LNCAP (cell line): ENCODE measurements at regions not wholly inside any gene's neighbourhood (a gene's known extent, or its start where the extent isn't known, plus 50 kb on each side); places are given as distances from the start of the nearest gene placed in this dataset.

Experiments used
- TF ChIP-seq, protein P1 (sequence below): fragments of 450-650 bp; IDR thresholded peaks from 2 replicates; pipeline ENCODE4 v1.5.1; 2017; ENCODE audit warnings: mild to moderate bottlenecking

DNA sequence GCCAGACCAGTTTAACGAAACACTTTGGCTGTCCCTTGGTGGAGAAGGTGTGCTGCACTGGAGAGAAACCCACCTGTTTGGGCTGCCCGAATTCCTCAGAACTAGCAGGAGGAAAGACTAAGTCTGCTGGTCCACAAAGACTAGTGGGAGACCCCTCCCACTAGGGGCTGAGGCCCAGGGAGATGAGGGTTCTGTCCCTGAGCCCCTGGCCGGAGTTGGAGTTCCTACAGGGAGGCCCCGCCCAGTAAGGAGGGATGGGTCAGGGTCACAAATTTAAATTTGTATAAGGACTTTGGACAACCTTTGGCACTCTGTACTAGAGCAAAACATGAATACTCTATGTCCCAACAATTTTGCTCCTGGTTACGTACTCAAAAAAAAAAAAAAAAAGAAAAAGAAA, 200.8 kb upstream of the C11orf87 start:
- TF ChIP-seq, protein P1, sequence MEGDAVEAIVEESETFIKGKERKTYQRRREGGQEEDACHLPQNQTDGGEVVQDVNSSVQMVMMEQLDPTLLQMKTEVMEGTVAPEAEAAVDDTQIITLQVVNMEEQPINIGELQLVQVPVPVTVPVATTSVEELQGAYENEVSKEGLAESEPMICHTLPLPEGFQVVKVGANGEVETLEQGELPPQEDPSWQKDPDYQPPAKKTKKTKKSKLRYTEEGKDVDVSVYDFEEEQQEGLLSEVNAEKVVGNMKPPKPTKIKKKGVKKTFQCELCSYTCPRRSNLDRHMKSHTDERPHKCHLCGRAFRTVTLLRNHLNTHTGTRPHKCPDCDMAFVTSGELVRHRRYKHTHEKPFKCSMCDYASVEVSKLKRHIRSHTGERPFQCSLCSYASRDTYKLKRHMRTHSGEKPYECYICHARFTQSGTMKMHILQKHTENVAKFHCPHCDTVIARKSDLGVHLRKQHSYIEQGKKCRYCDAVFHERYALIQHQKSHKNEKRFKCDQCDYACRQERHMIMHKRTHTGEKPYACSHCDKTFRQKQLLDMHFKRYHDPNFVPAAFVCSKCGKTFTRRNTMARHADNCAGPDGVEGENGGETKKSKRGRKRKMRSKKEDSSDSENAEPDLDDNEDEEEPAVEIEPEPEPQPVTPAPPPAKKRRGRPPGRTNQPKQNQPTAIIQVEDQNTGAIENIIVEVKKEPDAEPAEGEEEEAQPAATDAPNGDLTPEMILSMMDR = no peak

DNA sequence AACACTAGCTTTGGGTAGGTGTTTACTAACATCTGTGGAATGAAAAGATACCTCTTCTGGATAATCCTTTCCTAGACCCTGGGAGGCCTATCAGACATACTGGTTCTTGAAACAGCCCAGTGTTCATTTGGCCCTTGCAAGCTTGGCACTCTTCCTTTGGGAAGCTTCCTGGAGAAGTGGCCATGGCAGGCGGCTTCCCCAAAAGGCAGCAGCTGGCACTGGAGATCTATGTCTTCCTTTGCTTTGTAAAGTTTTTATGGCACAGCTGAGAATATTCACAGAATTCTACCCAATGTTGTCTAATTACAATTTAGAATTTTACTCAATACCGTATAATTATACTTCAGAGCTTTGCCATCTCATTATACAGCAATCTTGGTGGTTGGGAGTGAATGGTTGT, 199.2 kb upstream of the C11orf87 start:
- TF ChIP-seq, protein P1 = no peak

DNA sequence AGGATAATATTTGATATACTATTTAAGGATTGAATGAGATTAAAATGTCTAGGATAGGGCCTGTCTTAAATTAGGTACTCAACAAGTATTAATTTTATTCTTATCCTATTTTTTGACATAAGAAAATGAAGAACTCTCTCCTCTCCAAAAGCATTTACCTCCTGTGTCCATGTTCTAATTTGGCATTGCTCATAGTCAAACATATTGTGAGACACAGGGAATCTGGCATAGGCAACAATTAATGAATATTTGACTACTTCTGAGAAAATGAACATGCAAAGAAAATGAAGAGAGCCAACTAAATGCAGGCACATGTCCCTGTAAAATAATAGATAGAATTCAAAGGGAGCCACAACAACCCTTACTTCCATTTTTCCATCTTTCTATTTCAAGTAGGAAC, 198.5 kb upstream of the C11orf87 start:
- TF ChIP-seq, protein P1 = no peak

DNA sequence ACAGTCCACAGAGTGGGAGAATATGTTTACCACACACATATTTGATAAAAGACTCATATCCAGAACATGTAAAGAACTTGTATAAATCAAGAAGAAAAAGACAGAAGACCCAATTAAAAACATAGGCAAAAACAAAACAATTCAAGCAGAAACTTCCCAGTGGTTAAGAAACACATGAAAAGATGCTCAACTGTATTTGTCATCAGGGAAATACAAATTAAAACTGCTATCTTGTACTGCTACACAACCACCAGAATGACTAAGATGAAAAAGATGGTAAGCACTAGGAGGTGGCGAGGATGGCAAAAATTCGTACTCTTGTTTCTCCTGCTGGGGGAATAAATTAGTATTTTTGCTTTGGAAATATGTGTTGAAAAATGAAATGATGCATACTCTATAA, 192.3 kb upstream of the C11orf87 start:
- TF ChIP-seq, protein P1 = no peak

DNA sequence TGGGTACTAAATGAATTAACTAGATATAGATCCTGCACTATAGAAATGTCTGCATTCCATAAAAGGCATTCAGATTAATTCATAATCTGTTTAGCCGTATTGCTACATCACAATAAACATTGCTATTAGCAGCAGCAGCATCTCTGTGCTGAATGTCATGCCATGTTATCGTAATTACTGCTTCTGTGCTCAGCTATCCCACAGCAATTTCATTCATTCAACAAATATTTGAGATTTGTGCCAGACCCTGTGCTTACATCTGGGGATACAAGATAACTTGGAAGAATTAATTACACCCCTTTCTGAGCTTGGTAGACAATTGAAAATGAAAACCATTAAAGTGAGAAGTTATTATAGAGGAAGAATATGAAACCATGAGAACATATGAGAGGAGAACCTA, 185.8 kb upstream of the C11orf87 start:
- TF ChIP-seq, protein P1 = no peak

DNA sequence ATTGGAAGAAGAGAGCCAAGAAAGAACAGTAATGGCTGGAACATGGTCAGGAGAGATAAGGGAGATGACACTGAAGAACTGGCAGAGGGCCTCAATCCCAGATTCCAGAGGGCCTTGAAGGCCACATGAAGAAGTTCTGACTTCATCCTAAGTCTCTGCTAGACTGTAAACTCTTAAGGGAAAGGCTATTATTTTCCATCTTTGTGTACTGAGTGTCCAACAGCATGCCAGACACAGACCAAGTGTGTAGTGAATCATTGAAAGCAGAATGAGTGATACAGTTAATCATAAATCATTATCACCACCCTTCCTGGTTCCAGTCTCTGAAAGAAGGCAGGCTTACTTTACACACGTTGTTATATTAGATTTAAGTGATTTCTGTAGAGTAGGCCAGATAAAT, 185.3 kb upstream of the C11orf87 start:
- TF ChIP-seq, protein P1 = no peak

DNA sequence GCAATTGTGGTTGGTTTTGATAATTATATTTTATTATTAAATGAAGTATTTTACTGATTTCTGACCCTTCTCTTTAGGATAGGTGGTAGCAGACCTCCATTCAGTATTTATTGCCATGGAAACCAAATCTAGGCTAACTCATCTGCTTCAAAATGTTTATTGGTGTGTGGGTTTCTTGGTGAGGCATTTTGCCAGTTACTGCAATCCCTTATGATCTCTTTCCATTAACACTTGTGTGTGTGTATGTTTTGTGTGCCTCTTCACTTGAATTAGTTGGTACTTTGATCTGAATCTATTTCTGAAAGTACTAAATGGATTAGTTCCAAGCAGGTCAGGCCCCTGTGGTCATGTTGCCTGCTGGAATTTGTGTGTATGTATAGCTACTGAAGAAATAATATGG, 184.4 kb upstream of the C11orf87 start:
- TF ChIP-seq, protein P1 = no peak

DNA sequence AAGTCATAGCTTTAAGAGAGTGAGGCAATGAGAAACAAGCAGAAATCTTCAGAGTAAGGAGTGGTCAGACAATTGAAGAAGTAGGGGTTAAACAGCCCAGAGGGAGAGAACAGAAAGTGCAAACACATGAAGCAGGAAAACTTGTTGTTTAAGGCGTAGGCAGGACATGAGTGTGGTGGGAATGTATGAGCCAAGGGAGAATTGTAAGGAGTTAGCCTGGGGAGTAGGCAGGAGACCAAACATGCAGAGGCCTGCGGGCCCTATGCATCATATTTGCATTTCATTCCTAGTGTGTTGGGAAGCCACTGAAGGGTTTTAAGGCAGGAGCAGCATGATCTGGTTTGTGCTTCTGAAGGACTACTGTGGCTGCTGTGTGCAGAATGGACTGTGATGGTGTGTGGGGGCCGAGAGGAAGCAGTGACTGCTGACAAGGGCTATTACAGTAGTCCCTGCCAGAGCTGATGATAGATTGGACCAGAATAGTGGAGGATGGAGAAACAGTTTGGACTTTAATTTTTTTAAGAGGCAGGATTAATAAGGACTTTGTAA, 179.9 kb upstream of the C11orf87 start:
- TF ChIP-seq, protein P1 = no peak
